ENCODE measurements at regions not wholly inside any gene's neighbourhood (a gene's known extent, or its start where the extent isn't known, plus 50 kb on each side); places are given as distances from the start of the nearest gene placed in this dataset.

- Histone ChIP-seq H2BK15ac (ENCODE audit: low read length) (no peak overlapping the region), H3K9me3 (replicated peaks in 1 of 2; ENCODE audit: control insufficient read depth in 2 of 2, insufficient read depth in 1 of 2, low read depth in 1 of 2, low read length in 2 of 2) (no peaks in the 10 kb centered on the region), H3K4me1 (ENCODE audit: control insufficient read depth in 2 of 2, insufficient read depth in 1 of 2, low read depth in 1 of 2, low read length in 2 of 2) (peaks cover 3 to 18% of the 10 kb centered on the region in 2 donors), H3K36me3 (replicated peaks in 1 of 2; ENCODE audit: control insufficient read depth in 2 of 2, insufficient read depth in 2 of 2, low read length in 2 of 2) (no peaks in the 10 kb centered on the region), H3K4me3 (ENCODE audit: low read length in 2 of 2) (no peak overlapping the region), H3K23ac (ENCODE audit: low read depth, low read length, poor library complexity) (no peak overlapping the region), H2AK5ac (ENCODE audit: low read depth, low read length) (no peak overlapping the region), H3K79me1 (ENCODE audit: low read depth, low read length) (no peaks in the 10 kb centered on the region), H4K91ac (ENCODE audit: low read depth, low read length, poor library complexity) (no peak overlapping the region), H3K14ac (ENCODE audit: low read length) (no peak overlapping the region), H4K8ac (ENCODE audit: low read depth, low read length) (no peak overlapping the region), H2BK5ac (ENCODE audit: low read length) (no peak overlapping the region), H3K9ac (ENCODE audit: low read depth, low read length, poor library complexity) (no peak overlapping the region), H2AFZ (ENCODE audit: low read length) (no peak overlapping the region), H3K18ac (ENCODE audit: low read length) (no peak overlapping the region), H3K27me3 (ENCODE audit: control insufficient read depth in 3 of 3, insufficient read depth in 3 of 3, low read depth in 1 of 3, low read length in 3 of 3) (peaks cover 0 to 4% (median 0%) of the 10 kb centered on the region in 3 experiments), H2BK120ac (ENCODE audit: low read depth, low read length) (no peak overlapping the region), H3K4ac (ENCODE audit: low read length) (no peak overlapping the region), H2BK12ac (ENCODE audit: low read length) (no peak overlapping the region), H3K4me2 (ENCODE audit: insufficient read depth, low read length, poor library complexity, severe bottlenecking) (no peak overlapping the region), H3K27ac (replicated peaks; ENCODE audit: low read length) (no peak overlapping the region)
- DNase-seq (ENCODE audit: low spot score) = no peak
- WGBS, 2 donors (ENCODE audit: extremely low coverage in 2 of 2, insufficient read length in 2 of 2, insufficient replicate concordance in 1 of 2) = no CpG with 5 or more reads among the region's 5 CpGs
Observed at GRCh38 chr20:39108746-39109145, 146.6 kb downstream of the DHX35 start.

GRCh38 chr20:39107741-39108140 is 145.6 kb downstream of the DHX35 start:
- H2AFZ ChIP-seq (ENCODE audit: low read length) = no peak overlapping the region
- WGBS, 2 donors (ENCODE audit: extremely low coverage in 2 of 2, insufficient read length in 2 of 2, insufficient replicate concordance in 1 of 2) = no CpG with 5 or more reads among the region's 5 CpGs
- no peak for DNase-seq (ENCODE audit: low spot score)

DNA sequence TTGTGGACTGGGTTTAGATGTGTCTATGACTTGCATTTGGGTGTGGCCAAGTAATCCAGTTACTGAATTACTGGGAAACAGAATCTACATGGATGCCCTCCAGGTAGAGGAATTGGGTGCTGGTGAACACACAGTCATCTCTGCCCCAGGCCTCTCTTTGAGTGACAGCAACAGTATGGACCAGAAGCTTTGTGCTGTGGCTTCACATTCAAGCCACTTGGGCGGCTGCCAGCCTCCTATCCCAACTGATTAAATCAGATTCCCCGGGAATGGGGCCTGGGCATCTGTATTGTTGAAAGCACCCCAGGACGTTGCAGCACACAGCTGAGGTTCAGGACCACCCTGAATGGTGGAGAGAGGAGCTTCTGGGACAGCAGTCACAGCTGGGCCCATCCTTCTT is 144.6 kb downstream of the DHX35 start:
- no peak overlapping the region for H2BK12ac ChIP-seq (ENCODE audit: low read length)
- H3K4me1 ChIP-seq (ENCODE audit: control insufficient read depth in 2 of 2, insufficient read depth in 1 of 2, low read depth in 1 of 2, low read length in 2 of 2) = peaks cover 3 to 12% of the 10 kb centered on the region in 2 donors
- no peak overlapping the region for H3K4ac ChIP-seq (ENCODE audit: low read length)
- H2AFZ ChIP-seq (ENCODE audit: low read length) = no peak overlapping the region
- WGBS, 2 donors (ENCODE audit: extremely low coverage in 2 of 2, insufficient read length in 2 of 2, insufficient replicate concordance in 1 of 2) = no CpG with 5 or more reads among the region's 3 CpGs
- no peak overlapping the region for H2AK5ac ChIP-seq (ENCODE audit: low read depth, low read length)
- no peak overlapping the region for H3K4me3 ChIP-seq (ENCODE audit: low read length in 2 of 2)
- no peak overlapping the region for H3K9ac ChIP-seq (ENCODE audit: low read depth, low read length, poor library complexity)
- H2BK120ac ChIP-seq (ENCODE audit: low read depth, low read length) = no peak overlapping the region
- no peaks in the 10 kb centered on the region for H3K36me3 ChIP-seq (replicated peaks in 1 of 2; ENCODE audit: control insufficient read depth in 2 of 2, insufficient read depth in 2 of 2, low read length in 2 of 2)
- no peak overlapping the region for H2BK15ac ChIP-seq (ENCODE audit: low read length)
- no peak for DNase-seq (ENCODE audit: low spot score)
- no peak overlapping the region for H2BK5ac ChIP-seq (ENCODE audit: low read length)
- no peak overlapping the region for H3K4me2 ChIP-seq (ENCODE audit: insufficient read depth, low read length, poor library complexity, severe bottlenecking)
- H3K14ac ChIP-seq (ENCODE audit: low read length) = no peak overlapping the region
- H3K23ac ChIP-seq (ENCODE audit: low read depth, low read length, poor library complexity) = no peak overlapping the region
- no peak overlapping the region for H3K27ac ChIP-seq (replicated peaks; ENCODE audit: low read length)
- H4K91ac ChIP-seq (ENCODE audit: low read depth, low read length, poor library complexity) = no peak overlapping the region
- H3K79me1 ChIP-seq (ENCODE audit: low read depth, low read length) = no peaks in the 10 kb centered on the region
- H3K9me3 ChIP-seq (replicated peaks in 1 of 2; ENCODE audit: control insufficient read depth in 2 of 2, insufficient read depth in 1 of 2, low read depth in 1 of 2, low read length in 2 of 2) = peaks cover 0 to 4% of the 10 kb centered on the region in 2 donors
- H3K18ac ChIP-seq (ENCODE audit: low read length) = no peak overlapping the region
- H4K8ac ChIP-seq (ENCODE audit: low read depth, low read length) = no peak overlapping the region
- peaks cover 0 to 4% (median 0%) of the 10 kb centered on the region in 3 experiments for H3K27me3 ChIP-seq (ENCODE audit: control insufficient read depth in 3 of 3, insufficient read depth in 3 of 3, low read depth in 1 of 3, low read length in 3 of 3)

More at GRCh38 chr20:39107741-39108140, 145.6 kb downstream of the DHX35 start:
- H2BK120ac ChIP-seq (ENCODE audit: low read depth, low read length) = no peak overlapping the region
- H3K27me3 ChIP-seq (ENCODE audit: control insufficient read depth in 3 of 3, insufficient read depth in 3 of 3, low read depth in 1 of 3, low read length in 3 of 3) = peaks cover 0 to 4% (median 0%) of the 10 kb centered on the region in 3 experiments
- H3K9ac ChIP-seq (ENCODE audit: low read depth, low read length, poor library complexity) = no peak overlapping the region
- H2AK5ac ChIP-seq (ENCODE audit: low read depth, low read length) = no peak overlapping the region
- no peak overlapping the region for H3K4me2 ChIP-seq (ENCODE audit: insufficient read depth, low read length, poor library complexity, severe bottlenecking)
- peaks cover 3 to 18% of the 10 kb centered on the region in 2 donors for H3K4me1 ChIP-seq (ENCODE audit: control insufficient read depth in 2 of 2, insufficient read depth in 1 of 2, low read depth in 1 of 2, low read length in 2 of 2)
- H2BK5ac ChIP-seq (ENCODE audit: low read length) = no peak overlapping the region
- peaks cover 0 to 3% of the 10 kb centered on the region in 2 donors for H3K9me3 ChIP-seq (replicated peaks in 1 of 2; ENCODE audit: control insufficient read depth in 2 of 2, insufficient read depth in 1 of 2, low read depth in 1 of 2, low read length in 2 of 2)
- no peak overlapping the region for H2BK12ac ChIP-seq (ENCODE audit: low read length)
- H3K79me1 ChIP-seq (ENCODE audit: low read depth, low read length) = no peaks in the 10 kb centered on the region
- H3K4me3 ChIP-seq (ENCODE audit: low read length in 2 of 2) = no peak overlapping the region
- H3K36me3 ChIP-seq (replicated peaks in 1 of 2; ENCODE audit: control insufficient read depth in 2 of 2, insufficient read depth in 2 of 2, low read length in 2 of 2) = no peaks in the 10 kb centered on the region
- H3K4ac ChIP-seq (ENCODE audit: low read length) = no peak overlapping the region
- no peak overlapping the region for H4K8ac ChIP-seq (ENCODE audit: low read depth, low read length)
- no peak overlapping the region for H2BK15ac ChIP-seq (ENCODE audit: low read length)
- no peak overlapping the region for H3K23ac ChIP-seq (ENCODE audit: low read depth, low read length, poor library complexity)
- no peak overlapping the region for H3K18ac ChIP-seq (ENCODE audit: low read length)
- no peak overlapping the region for H3K27ac ChIP-seq (replicated peaks; ENCODE audit: low read length)
- no peak overlapping the region for H4K91ac ChIP-seq (ENCODE audit: low read depth, low read length, poor library complexity)
- no peak overlapping the region for H3K14ac ChIP-seq (ENCODE audit: low read length)

DNA sequence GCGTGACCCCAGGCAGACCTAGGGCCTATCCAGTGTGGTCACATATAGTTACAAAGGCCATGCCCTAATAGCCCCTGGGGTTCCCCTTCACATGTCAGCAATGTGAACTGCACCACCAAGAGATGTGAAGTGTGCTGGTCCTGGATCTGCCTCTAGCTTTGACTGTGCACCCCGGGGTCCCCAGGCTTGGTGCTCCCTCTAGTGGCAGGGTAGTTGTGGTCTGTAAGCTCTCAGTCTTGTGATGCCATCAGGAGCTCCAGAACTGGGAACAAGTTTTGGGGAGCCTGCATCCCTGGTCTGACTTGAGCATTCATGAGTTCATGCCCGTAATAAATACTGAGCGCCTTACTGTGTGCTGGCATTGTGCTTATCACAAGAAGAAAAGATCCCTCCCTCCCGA is 143.4 kb downstream of the DHX35 start:
- no peak overlapping the region for H2BK120ac ChIP-seq (ENCODE audit: low read depth, low read length)
- no peak overlapping the region for H3K18ac ChIP-seq (ENCODE audit: low read length)
- H3K27me3 ChIP-seq (ENCODE audit: control insufficient read depth in 3 of 3, insufficient read depth in 3 of 3, low read depth in 1 of 3, low read length in 3 of 3) = peaks cover 0 to 9% (median 0%) of the 10 kb centered on the region in 3 experiments
- H3K4me2 ChIP-seq (ENCODE audit: insufficient read depth, low read length, poor library complexity, severe bottlenecking) = no peak overlapping the region
- no peak overlapping the region for H2BK15ac ChIP-seq (ENCODE audit: low read length)
- H3K4ac ChIP-seq (ENCODE audit: low read length) = no peak overlapping the region
- no peaks in the 10 kb centered on the region for H3K79me1 ChIP-seq (ENCODE audit: low read depth, low read length)
- no peak overlapping the region for H3K23ac ChIP-seq (ENCODE audit: low read depth, low read length, poor library complexity)
- H2AK5ac ChIP-seq (ENCODE audit: low read depth, low read length) = no peak overlapping the region
- peaks cover 0 to 4% of the 10 kb centered on the region in 2 donors for H3K9me3 ChIP-seq (replicated peaks in 1 of 2; ENCODE audit: control insufficient read depth in 2 of 2, insufficient read depth in 1 of 2, low read depth in 1 of 2, low read length in 2 of 2)
- DNase-seq (ENCODE audit: low spot score) = no peak
- H2BK12ac ChIP-seq (ENCODE audit: low read length) = no peak overlapping the region
- no peak overlapping the region for H3K9ac ChIP-seq (ENCODE audit: low read depth, low read length, poor library complexity)
- H2BK5ac ChIP-seq (ENCODE audit: low read length) = no peak overlapping the region
- peaks cover 0 to 7% of the 10 kb centered on the region in 2 donors for H3K4me1 ChIP-seq (ENCODE audit: control insufficient read depth in 2 of 2, insufficient read depth in 1 of 2, low read depth in 1 of 2, low read length in 2 of 2)
- H3K4me3 ChIP-seq (ENCODE audit: low read length in 2 of 2) = no peak overlapping the region
- no peak overlapping the region for H3K14ac ChIP-seq (ENCODE audit: low read length)
- no peak overlapping the region for H4K8ac ChIP-seq (ENCODE audit: low read depth, low read length)
- WGBS, 2 donors (ENCODE audit: extremely low coverage in 2 of 2, insufficient read length in 2 of 2, insufficient replicate concordance in 1 of 2) = no CpG with 5 or more reads among the region's 5 CpGs
- no peak overlapping the region for H2AFZ ChIP-seq (ENCODE audit: low read length)
- no peaks in the 10 kb centered on the region for H3K36me3 ChIP-seq (replicated peaks in 1 of 2; ENCODE audit: control insufficient read depth in 2 of 2, insufficient read depth in 2 of 2, low read length in 2 of 2)
- no peak overlapping the region for H4K91ac ChIP-seq (ENCODE audit: low read depth, low read length, poor library complexity)
- no peak overlapping the region for H3K27ac ChIP-seq (replicated peaks; ENCODE audit: low read length)

Data from neuronal stem cell (in vitro differentiated cells).